ENCODE measurements at regions not wholly inside any gene's neighbourhood (a gene's known extent, or its start where the extent isn't known, plus 50 kb on each side); places are given as distances from the start of the nearest gene placed in this dataset.
"Not testable (repeated sequence)": the region's sequence is repeated elsewhere in the genome, so short reads cannot be mapped to it uniquely, and the experiment has no call there.

- TF ChIP-seq POLR2A (IDR thresholded peaks at IDR 0.05) (no peak), CTCF (IDR thresholded peaks at IDR 0.05) (no peak)
- no peaks in the 10 kb centered on the region for H3K4me1 ChIP-seq
- no peaks in the 10 kb centered on the region for H3K9me3 ChIP-seq
- no peak overlapping the region for H3K4me3 ChIP-seq
- no peaks in the 10 kb centered on the region for H3K36me3 ChIP-seq
- H3K27ac ChIP-seq: no peak overlapping the region
- H3K27me3 ChIP-seq: no peaks in the 10 kb centered on the region
- no peak for DNase-seq
These were observed 65.8 kb upstream of the CRIM1 start for GRCh38 chr2:36289731-36290130.

GRCh38 chr2:36287363-36288275 lies 68.0 kb upstream of the CRIM1 start:
- H3K4me1 ChIP-seq: no peaks in the 10 kb centered on the region
- DNase-seq: no peak
- TF ChIP-seq CTCF (IDR thresholded peaks at IDR 0.05): no peak
- no peak for TF ChIP-seq POLR2A (IDR thresholded peaks at IDR 0.05)
- no peaks in the 10 kb centered on the region for H3K27me3 ChIP-seq
- no peak overlapping the region for H3K4me3 ChIP-seq
- H3K36me3 ChIP-seq: no peaks in the 10 kb centered on the region
- H3K27ac ChIP-seq: no peak overlapping the region
- H3K9me3 ChIP-seq: no peaks in the 10 kb centered on the region

- H3K36me3 ChIP-seq, H3K27me3 ChIP-seq, DNase-seq: not testable (repeated sequence)
These were observed 76.1 kb upstream of the CRIM1 start for GRCh38 chr2:36279506-36279905.

GRCh38 chr2:36277881-36278523 lies 77.6 kb upstream of the CRIM1 start:
- no peaks in the 10 kb centered on the region for H3K27me3 ChIP-seq
- H3K36me3 ChIP-seq: no peaks in the 10 kb centered on the region
- H3K27ac ChIP-seq: no peak overlapping the region
- no peak for DNase-seq
- TF ChIP-seq POLR2A (IDR thresholded peaks at IDR 0.05): no peak
- TF ChIP-seq CTCF (IDR thresholded peaks at IDR 0.05): no peak
- no peak overlapping the region for H3K4me3 ChIP-seq
- H3K4me1 ChIP-seq: no peaks in the 10 kb centered on the region
- no peaks in the 10 kb centered on the region for H3K9me3 ChIP-seq

More at GRCh38 chr2:36279506-36279905, 76.1 kb upstream of the CRIM1 start:
- H3K4me3 ChIP-seq, H3K9me3 ChIP-seq, H3K4me1 ChIP-seq, H3K27ac ChIP-seq: not testable (repeated sequence)

- DNase-seq: no peak
- Histone ChIP-seq H3K36me3 (no peaks in the 10 kb centered on the region), H3K9me3 (no peaks in the 10 kb centered on the region), H3K4me1 (no peaks in the 10 kb centered on the region), H3K27ac (no peak overlapping the region), H3K27me3 (no peaks in the 10 kb centered on the region), H3K4me3 (no peak overlapping the region)
- TF ChIP-seq CTCF (IDR thresholded peaks at IDR 0.05): no peak
- no peak for TF ChIP-seq POLR2A (IDR thresholded peaks at IDR 0.05)
These were observed 78.3 kb upstream of the CRIM1 start for GRCh38 chr2:36277146-36277808.

- no peak for DNase-seq
- H3K4me1 ChIP-seq: no peaks in the 10 kb centered on the region
- no peaks in the 10 kb centered on the region for H3K27me3 ChIP-seq
- H3K27ac ChIP-seq: no peak overlapping the region
- H3K36me3 ChIP-seq: no peaks in the 10 kb centered on the region
- TF ChIP-seq CTCF (IDR thresholded peaks at IDR 0.05) (no peak), POLR2A (IDR thresholded peaks at IDR 0.05) (no peak)
- no peak overlapping the region for H3K4me3 ChIP-seq
- H3K9me3 ChIP-seq: no peaks in the 10 kb centered on the region
These were observed 84.3 kb upstream of the CRIM1 start for GRCh38 chr2:36271266-36271665.
